HL-60 (cell line): ENCODE measurements at regions not wholly inside any gene's neighbourhood (a gene's known extent, or its start where the extent isn't known, plus 50 kb on each side); places are given as distances from the start of the nearest gene placed in this dataset.

Experiments
- DNase-seq, 2 experiments: peaks; one replicate each; pipeline ENCODE4 v3.0.0-alpha.2; 2010 to 2020; ENCODE audit warnings: low read depth in 1 of 2, low spot score in 1 of 2
- H3K27ac ChIP-seq: fragments of 250-450 bp; sonication (Bioruptor Pico); replicated peaks from 2 replicates; pipeline ENCODE4 v1.5.1; 2020; ENCODE audit warnings: mild to moderate bottlenecking, moderate library complexity
- H3K27me3 ChIP-seq: fragments of 250-450 bp; sonication (Bioruptor Pico); 2 replicates; pipeline ENCODE4 v1.5.1; 2021; ENCODE audit warnings: mild to moderate bottlenecking, moderate library complexity; ENCODE audit not compliant: insufficient read depth, poor library complexity, severe bottlenecking
- H3K4me3 ChIP-seq: replicated peaks from 2 replicates; pipeline ENCODE4 v1.5.1; 2011; ENCODE audit warnings: mild to moderate bottlenecking, control low read depth, low read length; ENCODE audit not compliant: insufficient read depth
- CTCF ChIP-seq: IDR thresholded peaks from one replicate; pipeline ENCODE4 v1.5.1; 2011; ENCODE audit warnings: low read length, control low read depth, inconsistent platforms; ENCODE audit not compliant: insufficient read depth
- GABPA ChIP-seq: IDR thresholded peaks from 2 replicates; pipeline ENCODE4 v1.6.1; 2012; ENCODE audit warnings: low read depth
- POLR2AphosphoS5 ChIP-seq: IDR thresholded peaks from 2 replicates; pipeline ENCODE4 v1.6.1; 2012; ENCODE audit warnings: low read depth
- REST ChIP-seq: IDR thresholded peaks from 2 replicates; pipeline ENCODE4 v1.6.1; 2012; ENCODE audit warnings: low read depth; ENCODE audit not compliant: insufficient replicate concordance
- SPI1 ChIP-seq: IDR thresholded peaks from 2 replicates; pipeline ENCODE4 v1.6.1; 2012; ENCODE audit warnings: low read depth, mild to moderate bottlenecking, borderline replicate concordance

- no peak for TF ChIP-seq CTCF
- no peak for TF ChIP-seq POLR2AphosphoS5
- TF ChIP-seq SPI1, result no peak
- no peaks in the 10 kb centered on the region for H3K27me3 ChIP-seq
- DNase-seq, result no peak
- no peak overlapping the region for H3K4me3 ChIP-seq
- H3K27ac ChIP-seq, result no peak overlapping the region
Observed at GRCh38 chr18:37847544-37847943, 281.9 kb upstream of the CELF4 start.

GRCh38 chr18:37846996-37847395 lies 281.4 kb upstream of the CELF4 start:
- H3K27ac ChIP-seq, result no peak overlapping the region
- no peak for TF ChIP-seq POLR2AphosphoS5
- TF ChIP-seq GABPA, result no peak
- TF ChIP-seq CTCF, result no peak
- TF ChIP-seq REST, result no peak
- TF ChIP-seq SPI1, result no peak

GRCh38 chr18:37845498-37845897 lies 279.9 kb upstream of the CELF4 start:
- no peak for DNase-seq

More at GRCh38 chr18:37846996-37847395, 281.4 kb upstream of the CELF4 start:
- no peaks in the 10 kb centered on the region for H3K27me3 ChIP-seq
- no peak for DNase-seq
- no peak overlapping the region for H3K4me3 ChIP-seq

More at GRCh38 chr18:37845498-37845897, 279.9 kb upstream of the CELF4 start:
- Histone ChIP-seq H3K27ac (no peak overlapping the region), H3K4me3 (no peak overlapping the region), H3K27me3 (no peaks in the 10 kb centered on the region)
- TF ChIP-seq POLR2AphosphoS5, result no peak
- TF ChIP-seq GABPA, result no peak
- TF ChIP-seq SPI1, result no peak
- no peak for TF ChIP-seq CTCF
- TF ChIP-seq REST, result no peak
